Stromal cell of bone marrow (primary cell): ENCODE measurements at regions not wholly inside any gene's neighbourhood (a gene's known extent, or its start where the extent isn't known, plus 50 kb on each side); places are given as distances from the start of the nearest gene placed in this dataset.

Experiments
- DNase-seq: peaks from one replicate; pipeline ENCODE4 v3.0.0-alpha.2; 2012; ENCODE audit warnings: low read depth

DNA sequence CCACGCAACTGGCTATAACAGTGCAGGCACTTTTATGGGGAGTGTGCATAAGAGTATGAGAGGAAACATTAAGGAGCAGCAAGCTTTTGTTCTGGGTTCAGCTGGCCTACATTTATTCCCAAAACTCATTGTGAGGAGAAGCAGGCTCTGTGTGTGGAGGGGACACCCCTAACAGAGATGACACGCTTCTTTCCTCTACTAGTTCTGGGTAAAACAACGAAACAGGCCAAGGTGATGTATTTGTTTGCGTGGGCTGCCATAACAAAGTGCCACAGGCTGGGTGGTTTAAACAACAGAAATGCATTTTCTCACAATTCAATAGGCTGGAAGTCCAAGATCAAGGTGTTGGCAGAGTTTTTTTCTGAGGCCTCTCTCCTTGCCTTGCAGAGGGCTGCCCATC is 488.6 kb downstream of the MID1IP1 start:
- no peak for DNase-seq

DNA sequence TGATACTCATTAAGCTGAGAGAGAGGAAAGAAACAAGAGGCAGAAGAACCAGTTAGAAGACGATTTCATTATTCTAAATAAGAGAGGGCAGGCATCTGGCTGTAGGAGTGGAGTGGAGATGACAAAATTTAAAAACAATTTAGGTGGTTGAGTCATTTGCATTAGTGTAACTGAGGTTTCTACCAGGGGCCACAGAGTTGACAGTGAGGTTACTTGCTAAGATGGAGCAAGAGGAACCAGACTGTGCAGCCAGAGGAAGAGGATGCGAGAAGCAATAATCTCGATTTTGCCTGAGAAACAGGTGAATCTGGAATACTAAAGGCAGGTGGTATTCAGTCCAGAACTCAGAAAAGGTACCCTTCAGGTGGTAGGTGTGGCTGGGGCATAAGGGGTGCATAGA is 491.9 kb downstream of the MID1IP1 start:
- no peak for DNase-seq

DNA sequence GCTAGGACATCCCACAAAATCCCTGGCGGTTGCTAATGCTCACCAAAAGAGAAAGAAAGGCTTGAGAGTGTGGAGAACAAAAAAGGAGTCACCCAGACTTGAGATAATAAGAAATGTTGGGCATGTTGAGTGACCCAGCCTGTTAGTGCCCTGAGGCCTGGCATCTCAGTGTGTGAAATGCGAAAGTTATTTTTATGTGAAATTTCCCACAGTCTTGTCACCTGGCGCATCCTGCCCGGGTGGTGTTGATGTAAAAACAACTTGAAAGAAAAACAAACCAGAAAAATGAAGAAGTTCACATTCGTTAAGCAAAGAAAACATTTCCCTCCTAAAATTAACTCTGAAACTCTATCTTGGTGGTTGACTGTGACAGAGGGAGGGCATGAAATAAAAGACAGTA is 495.2 kb downstream of the MID1IP1 start:
- DNase-seq, result no peak

DNA sequence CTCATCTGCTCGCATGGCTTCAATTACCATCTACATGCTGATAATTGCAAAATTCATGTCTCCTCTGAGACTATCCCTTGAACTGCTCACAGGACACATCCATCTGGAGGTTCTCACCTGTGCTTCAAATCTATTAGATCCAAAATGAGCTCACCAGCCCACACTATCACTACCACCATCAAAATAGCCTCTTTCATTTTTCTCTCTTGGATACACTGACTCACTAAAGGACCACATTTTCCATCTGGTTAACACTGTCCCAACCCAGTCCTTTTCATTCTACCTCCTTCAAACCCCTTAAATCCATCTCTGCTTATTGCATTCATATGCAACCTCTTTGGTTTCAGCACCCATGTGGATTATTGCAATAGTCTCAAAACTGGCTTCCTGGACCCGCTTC is 497.6 kb downstream of the MID1IP1 start:
- DNase-seq, result no peak

DNA sequence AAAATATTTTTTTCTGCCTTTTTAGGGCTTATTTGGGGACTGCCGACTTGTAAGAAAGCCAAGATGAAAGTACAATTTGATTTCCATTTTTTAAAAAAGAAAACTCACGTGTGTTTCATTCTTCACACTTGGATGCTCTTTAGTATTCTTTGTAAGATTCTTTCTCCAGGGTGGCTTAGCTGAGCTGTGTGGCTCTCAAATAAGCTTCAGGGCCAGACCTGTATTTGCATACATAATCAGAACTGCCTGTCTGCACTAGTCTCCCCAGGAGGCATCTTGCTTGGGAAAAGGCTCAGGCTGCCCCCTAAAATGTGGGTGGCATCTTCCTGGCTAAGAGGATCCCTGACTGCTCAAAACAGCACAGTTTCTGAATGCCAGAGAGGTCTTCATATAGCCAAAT is 498.4 kb downstream of the MID1IP1 start:
- no peak for DNase-seq

DNA sequence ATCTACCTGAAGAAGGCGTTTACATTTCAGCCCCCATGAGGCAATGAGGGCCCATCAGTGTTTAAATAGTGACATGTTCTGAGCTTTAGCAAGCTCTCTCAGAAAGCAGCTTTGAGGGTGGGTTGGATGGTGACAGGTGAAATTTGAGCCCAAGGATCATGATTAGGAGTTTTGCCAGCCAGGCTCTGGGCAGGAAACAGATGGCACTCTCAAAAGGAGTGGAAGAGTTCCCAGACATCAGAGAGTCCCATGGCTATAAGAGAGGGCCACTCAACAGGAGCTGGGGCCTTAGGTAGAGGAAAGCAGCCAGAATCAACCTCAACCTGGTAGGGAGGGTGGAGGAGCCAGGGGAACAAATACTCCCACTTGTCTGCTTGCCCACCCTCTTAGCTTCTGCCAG is 499.8 kb downstream of the MID1IP1 start:
- DNase-seq, result no peak

DNA sequence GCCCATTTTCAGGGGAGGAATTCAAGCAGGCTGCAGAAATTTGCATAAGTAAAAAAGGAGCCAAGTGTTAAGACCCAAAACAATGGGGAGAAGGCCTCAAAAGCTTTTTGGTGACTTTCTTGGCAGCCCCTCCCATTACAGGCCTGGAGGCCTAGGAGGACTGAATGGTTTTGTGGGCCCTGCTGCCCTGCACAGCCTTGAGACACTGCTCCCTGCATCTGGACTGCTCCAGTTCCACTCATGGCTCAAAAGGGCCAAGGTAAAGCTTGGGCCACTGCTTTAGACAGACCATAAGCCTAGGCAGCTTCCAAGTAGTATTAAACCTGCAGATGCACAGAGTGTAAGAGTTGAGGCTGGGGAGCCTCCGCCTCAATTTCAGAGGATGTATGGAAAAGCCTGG is 501.6 kb downstream of the MID1IP1 start:
- DNase-seq, result no peak

DNA sequence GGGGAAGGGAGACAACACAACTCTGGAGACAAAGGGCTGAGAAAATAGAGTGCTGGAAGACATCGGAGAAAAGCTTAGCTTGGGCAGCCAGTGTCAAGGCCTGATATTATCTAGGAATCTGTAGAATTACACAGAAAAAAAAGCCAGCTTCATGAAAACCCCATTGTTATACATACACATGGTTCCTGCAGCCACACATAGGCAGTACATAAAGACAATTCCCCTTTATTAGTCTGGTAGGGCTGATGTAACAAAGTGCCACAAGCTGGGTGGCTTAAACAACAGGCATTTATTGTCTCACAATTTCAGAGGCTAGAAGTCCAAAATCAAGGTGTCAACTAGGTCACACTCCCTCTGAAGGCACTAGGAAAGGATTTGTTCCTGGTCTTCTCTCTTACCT is 503.5 kb downstream of the MID1IP1 start:
- no peak for DNase-seq

DNA sequence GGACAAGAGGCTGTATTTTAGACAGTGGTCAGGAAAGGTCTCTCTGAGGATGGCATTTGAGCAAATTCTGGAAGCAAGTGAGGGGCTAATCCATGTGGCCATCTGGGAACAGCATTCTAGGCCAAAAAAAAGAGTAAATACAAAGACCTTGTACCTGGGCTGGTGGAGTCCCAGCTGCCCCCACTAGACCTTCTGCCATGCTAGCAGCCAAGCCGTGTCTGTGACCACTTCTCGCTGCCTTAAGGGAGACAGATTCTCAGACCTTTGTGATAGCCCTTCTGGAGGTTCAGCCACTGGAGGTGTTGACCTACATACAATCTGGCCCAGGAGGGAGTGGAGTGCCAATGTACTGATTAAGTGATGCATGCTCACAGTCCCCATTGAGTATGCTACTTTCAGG is 506.2 kb downstream of the MID1IP1 start:
- no peak for DNase-seq

DNA sequence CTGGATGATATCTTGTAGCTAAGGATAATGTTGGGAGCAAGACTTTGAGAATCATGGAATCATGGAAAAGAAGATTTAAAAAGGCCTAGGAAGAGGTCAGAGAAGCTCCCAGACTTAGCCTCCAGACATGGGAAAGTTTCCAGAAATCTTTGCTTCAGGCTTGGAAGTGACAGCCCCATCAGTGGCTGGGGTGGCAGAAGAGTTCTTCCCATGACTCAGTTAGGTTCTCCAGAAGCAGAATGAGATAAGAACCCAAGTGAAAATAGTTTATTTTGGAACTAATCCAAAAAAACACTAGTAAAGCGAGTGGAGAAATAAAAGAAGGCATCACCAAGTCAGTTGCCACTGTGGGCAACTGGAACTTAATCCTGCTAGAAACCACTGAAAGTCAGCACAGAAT is 506.9 kb downstream of the MID1IP1 start:
- no peak for DNase-seq

DNA sequence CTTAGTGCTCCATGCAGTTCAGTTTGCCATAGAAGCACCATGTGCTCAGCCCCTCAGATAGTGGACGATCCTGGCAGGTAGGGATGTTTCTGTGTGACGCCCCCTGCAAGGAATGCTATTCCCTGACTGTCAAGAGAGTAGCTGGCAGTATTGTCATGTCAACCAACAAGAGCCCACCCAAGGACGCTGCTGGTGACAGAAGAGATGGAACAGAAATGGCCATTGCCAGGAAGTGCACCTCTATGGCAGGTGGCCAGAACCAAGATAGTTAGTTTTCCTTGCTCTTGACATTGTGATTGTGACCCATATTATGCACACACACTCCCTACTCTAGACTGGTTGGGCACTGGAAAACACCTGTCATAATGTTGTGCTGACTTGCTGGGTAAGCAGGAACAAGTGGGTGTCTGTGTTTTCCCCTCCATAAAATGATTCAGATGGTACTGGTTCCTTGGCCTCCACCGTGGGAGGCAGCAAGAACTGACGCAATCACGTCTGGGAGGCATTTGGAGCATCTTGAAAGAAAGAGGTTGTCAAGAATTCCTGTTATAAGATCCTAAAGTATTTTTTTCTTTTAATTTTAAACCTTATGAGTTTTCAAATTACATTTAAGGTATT is 507.9 kb downstream of the MID1IP1 start:
- DNase-seq, result no peak

DNA sequence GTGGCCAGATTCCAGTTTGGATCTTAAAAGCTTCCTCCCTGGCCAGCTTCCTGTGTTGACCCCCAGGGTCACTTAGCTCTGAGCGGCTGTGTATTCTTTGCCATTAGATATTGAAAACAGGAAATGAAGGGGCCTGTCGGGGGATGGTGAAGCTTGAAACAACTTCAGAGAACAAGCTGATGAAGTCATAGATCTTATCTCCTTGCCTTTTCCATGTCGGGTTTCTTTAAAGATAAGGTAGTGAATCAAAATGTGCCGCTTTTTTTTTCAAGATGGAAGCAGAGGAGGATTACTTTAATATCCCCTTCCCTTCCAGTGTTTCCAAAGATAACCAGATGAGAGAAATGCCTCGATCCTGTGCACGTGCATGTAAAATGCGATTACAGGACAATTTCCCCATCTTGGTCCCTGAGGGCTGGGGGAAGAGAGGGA is 508.5 kb downstream of the MID1IP1 start:
- no peak for DNase-seq

DNA sequence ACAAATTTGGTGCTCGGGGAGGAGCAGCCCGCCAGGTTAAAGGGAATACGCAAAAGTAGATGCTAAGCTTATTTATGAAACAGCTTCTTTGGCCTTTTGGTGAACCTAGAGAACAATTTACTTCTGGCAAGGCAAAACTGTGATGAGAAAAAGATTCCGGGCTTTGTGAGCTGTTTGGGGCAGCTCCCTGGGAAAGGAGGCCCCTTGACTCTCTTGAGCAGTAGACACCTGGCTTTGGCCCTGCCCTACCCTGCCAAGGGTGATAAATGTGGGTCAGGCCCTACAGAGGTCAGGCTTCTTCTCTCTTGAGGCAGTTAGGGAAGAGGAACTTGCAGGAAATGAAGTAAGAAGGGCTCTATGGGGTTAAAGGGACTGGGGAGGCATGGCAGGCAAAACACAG is 509.6 kb downstream of the MID1IP1 start:
- no peak for DNase-seq

DNA sequence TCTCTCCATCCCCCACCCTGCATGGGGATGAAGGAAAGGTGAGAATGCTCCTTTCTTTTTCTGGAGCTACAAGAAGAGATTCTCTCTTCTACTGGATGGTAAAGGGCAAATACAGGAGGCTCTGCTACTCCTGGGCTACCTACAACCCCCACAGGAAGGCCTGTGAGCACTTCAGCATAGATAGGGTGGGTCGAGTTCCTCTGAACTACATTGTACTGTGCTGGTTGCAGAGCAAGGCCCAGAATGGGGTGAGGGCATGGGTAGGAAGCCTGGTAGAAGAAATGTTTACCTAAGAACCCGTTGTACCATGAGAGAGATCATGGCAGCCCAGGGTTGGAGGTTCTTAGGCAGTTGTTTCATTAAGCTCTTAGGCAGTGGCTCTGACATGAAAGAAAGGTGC is 510.4 kb downstream of the MID1IP1 start:
- no peak for DNase-seq

DNA sequence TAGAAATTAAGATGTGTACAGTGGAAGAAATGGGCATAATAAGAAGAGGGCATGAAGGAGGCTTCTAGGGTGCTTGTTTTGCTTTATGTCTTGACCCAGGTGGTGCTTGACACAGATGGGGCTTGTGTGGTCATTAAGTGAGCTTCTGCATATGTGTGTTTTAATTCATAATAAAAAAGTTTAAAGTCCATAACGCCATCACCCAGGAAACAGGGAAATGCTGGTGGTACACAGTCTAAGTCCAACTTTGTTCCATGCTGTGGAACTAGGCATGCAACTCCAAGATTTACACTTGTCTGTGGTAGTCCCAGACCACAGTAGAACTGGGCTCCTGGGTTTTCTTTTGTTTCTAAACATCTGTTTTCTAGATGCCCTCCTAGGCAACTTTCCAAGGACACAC is 511.9 kb downstream of the MID1IP1 start:
- DNase-seq, result no peak

DNA sequence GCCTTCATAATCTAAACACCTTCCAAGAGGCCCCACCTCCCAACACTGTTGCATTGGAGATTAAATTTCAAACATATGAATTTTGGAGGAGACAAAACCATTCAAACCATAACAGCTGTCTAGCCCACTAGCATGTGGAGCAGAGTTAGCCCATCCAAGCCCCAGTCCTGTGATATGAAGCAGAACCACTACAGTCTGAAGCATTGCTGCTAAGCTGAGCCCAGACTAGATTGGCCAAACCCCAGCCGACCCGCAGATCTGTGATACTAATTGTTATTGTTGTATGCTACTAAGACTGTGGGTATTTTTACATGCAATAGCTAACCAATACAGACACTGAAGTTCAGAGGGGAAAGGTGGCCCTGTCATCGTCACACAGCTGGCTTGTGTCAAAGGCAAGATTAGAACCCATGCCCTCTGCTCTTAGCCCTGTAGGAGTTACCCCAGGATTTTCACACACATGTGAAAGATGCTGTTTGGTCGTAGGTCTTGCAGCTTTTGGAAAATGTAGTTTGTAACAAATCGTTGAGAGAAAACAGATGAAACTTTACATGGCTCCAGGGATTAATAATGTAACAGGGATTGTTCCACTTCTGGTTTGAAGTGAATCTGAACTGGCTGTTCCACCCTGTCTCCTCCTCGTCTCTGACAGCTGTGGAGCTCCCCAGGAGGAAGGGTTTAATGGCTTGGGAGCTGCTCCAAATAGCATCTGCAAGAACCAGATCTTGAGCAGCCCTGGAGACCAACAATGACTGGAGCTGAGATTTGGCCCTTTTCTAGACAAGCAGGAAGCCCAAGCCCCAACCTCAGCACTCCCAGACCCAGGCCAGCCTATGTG is 517.5 kb downstream of the MID1IP1 start:
- DNase-seq, result no peak

DNA sequence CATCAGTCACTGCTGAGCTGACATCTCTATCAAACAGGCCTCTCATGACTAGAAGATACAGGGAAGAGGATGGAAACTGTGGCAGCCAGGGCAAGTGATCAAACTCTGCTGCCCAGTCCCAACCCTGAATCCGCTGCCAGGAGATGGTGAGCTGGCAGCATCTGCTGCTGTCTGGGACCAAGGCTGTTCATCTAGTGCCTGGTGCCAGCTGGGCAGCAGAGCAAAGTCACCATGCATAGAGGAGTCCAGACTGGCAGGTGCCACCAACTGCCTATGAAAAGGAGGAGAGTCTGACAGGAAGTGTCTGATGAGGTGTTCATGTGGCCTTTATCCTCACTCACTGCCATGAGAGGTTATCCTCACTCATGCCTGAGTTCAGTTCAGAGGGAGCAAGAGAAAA is 518.9 kb downstream of the MID1IP1 start:
- no peak for DNase-seq

DNA sequence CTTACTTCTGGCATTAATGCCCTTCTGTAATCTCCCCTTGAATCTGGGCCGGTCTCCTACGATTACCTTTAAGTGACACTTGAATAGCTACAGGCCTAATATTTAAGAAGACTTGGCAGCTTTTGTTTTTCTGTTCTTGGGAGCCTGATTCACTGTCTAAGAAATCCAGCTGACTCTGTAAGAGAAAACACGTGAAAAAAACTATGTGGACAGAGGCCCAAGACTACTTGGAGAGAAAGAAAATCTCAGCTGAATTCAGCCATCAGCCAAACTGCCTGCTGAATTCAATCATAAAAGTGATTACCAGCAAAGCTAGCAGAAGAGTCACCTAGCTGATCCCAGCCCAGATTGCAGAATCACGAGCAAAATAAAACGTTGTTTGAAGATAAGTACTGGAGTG is 521.2 kb downstream of the MID1IP1 start:
- no peak for DNase-seq

DNA sequence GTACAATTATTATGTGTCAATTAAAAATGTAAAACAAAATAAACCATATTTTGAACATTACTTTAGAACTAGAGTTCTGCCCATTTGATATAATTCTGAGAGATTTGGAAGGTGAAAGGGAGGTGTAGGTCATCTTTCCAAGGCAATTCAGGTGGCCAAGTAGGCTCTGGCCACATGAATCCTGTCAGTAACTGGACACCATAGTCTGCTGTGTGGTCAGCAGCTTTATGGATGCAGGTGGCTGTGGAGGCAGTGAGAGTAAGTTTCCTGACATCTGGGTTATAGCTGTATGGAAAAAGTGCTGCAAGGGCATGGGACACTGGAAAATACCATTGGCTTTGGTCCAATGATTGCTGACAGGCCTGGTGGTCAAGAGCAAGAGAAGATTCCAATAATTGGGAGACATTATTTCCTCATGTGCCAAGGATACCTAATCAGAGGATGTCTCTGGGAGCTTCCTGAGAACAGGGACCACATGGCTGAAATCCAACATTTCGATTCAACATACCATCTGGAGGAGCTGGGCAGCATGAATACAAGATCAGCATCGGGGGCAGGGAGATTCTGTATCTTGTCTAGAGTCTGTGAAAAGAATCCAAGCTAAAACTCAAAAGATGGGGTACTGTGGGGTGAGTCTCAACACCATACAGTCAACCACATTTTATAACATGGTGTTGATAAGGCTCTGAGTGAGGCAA is 523.1 kb downstream of the MID1IP1 start:
- DNase-seq, result no peak

DNA sequence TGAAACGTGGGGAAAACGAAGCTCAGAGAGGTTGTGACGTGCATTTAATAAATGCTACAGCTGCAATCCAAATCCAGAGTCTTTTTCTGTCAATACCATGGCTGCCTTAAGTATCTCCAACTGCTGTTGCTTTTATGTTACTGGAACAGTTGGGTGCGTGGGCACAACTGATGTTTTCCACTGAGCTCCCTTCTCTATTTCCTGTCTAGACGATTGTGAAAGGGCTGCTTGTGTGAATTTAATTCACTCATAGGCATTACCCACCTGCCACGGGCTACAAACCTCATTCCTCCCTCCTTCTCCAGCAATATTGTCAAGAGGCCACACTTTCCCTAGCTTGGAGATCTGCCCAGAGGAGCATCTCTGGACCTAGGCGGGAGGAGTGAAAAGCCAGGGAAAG is 526.0 kb downstream of the MID1IP1 start:
- DNase-seq, result no peak

DNA sequence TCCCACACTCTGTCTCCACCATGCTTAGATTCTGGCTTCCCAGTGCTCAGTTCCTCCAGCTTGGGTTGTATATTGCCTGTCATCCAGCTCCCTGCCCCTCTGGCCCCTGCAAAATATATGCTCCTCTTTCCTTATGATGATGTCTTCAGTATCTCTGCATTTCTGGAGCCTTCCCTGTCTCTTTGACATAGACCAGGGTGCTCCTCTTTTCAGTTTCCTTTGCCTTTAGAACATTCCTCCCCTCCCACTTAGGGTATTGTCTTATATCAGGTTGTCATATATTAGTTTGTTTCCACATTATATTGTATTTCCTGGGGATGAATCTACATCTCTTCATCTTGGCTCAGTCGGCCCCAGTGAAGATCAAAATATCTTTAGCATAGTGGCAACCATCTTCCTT is 526.4 kb downstream of the MID1IP1 start:
- DNase-seq, result no peak

DNA sequence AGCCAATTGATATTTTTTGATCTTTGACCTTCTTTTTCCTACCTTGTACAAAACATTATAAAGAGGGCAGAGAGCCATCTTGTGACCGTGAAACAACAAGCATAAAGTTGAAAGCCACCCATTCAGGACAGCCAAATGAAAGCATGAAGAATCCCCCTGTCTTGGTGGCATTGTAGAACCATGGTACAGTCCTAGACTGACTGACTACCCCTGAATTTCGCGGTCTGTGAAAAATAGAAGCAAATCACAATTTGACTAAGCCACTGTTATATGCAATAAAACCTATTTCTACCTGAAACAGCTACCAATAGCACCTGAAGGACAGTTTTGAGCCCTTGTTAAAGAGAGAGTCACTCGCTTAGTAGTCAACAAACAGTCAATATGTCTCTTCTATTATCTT is 527.4 kb downstream of the MID1IP1 start:
- no peak for DNase-seq

DNA sequence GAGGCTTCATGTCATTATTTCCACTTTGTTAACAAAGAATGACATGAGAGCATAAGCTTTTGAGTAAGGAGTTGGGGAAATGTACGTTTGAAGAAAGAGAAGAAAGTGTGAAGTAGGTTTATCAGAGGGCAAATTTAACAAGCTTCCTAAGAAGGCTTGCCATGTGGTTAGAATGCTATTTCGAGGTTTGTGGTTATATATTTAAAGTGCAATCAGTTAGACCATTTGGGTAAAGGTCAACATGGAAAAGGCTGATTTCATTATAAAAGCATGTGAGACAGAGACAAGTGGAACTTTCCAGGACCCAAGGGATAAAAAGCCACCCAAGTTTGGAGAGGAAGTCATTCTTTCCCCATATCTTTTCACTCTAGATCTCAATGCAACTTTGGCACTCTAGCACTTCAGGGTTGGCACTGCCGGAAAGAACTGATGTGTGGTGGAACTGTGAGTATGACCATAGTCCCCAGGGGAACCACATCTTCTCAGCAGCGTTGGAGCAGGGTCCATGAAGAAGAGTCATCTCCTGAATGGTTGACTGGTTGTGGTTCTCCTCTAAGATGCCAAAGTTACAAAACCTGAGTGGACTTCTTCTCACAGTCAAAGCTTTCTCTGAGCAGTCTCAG is 529.9 kb downstream of the MID1IP1 start:
- DNase-seq, result no peak
